NCI-H128 (cell line): ENCODE measurements at regions not wholly inside any gene's neighbourhood (a gene's known extent, or its start where the extent isn't known, plus 50 kb on each side); places are given as distances from the start of the nearest gene placed in this dataset.
"Not testable (repeated sequence)": the region's sequence is repeated elsewhere in the genome, so short reads cannot be mapped to it uniquely, and the experiment has no call there.

Experiments
- DNase-seq: peaks from one replicate; lab custom pipeline; 2025; ENCODE audit not compliant: unreplicated experiment; lab: John Stamatoyannopoulos, UW

GRCh38 chr15:38852188-38852587 lies 287.6 kb upstream of the RASGRP1 start:
- not testable (repeated sequence) for DNase-seq

GRCh38 chr15:38853608-38854007 lies 289.0 kb upstream of the RASGRP1 start:
- no peak for DNase-seq

DNA sequence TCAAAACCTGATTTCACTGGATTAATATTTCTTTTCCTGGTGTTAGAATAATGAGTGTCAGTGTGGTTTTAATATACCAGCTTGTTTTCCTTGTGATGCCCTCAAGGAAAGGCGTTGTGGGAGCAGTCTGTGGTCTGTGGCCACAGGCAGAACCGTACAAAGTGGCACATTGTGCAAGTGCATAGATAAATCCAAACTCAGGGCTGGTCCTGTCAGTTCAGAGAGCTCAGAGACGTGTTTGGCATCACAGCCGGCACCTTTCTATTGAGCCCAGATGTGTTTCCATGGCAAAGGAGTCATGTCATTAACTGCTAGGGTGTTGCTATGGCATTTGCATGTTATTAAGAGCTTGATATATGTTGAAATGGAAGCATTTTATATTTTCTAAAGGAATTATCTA lies 289.9 kb upstream of the RASGRP1 start:
- no peak for DNase-seq

GRCh38 chr15:38857814-38858213 lies 293.2 kb upstream of the RASGRP1 start:
- DNase-seq, result no peak

DNA sequence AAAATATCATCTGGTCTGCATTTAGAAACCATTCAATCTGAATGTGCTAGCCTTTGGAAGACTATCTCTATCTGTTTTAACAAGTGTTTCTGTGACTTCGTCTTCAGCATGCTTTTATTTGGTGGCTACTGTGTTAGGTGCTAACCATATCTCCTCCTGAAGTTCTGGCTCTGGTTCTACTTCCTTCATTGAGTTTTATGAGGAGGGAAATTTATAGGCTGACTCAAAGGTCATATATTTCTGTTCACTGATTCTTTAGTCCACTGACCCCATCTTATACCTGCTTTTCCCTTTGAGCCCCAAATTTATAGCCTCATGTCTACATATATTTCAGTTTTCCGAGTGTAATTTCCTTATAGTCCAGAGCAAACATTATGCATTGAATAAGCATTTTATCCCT lies 295.0 kb upstream of the RASGRP1 start:
- no peak for DNase-seq

- no peak for DNase-seq
These were observed 295.6 kb upstream of the RASGRP1 start for GRCh38 chr15:38860253-38860652.

DNA sequence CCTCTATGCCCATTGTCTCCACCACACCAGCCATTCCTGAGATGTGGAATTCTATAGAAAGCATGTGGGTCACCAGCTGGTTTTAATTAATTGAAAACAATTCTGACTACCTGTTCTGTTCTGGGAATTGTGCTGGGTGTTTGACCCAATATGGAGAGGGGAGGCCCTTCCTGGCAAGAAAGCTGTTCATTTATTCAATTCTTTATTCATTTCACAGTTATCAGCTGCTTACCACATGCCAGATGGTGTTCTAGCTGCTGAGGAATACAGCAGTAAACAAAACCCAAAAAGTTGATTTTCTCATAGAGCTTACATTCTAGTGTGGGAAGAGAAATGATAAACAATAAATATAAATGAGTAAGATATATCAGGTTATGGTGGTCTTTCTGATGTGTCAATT lies 296.1 kb upstream of the RASGRP1 start:
- no peak for DNase-seq

GRCh38 chr15:38861108-38861507 lies 296.5 kb upstream of the RASGRP1 start:
- no peak for DNase-seq

DNA sequence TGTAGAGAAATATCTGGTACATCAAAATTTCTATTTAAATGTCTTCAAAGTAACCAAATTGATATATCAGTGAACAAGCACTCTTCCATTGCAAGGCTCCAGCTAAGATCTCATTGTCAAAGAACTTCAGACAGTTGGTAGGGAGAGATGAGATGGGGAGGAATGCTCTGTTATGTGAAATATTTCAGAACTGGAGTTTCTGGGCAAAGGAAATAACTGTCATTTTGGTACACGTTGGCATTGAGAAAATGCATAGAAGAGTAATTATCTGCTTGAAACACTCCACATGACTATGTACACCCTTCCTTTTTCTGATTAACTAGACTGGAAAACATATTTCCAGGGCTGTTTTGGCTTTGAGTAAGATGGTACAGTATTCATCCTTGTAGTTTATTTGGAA lies 297.5 kb upstream of the RASGRP1 start:
- no peak for DNase-seq

- no peak for DNase-seq
These were observed 298.8 kb upstream of the RASGRP1 start for GRCh38 chr15:38863381-38863780.

DNA sequence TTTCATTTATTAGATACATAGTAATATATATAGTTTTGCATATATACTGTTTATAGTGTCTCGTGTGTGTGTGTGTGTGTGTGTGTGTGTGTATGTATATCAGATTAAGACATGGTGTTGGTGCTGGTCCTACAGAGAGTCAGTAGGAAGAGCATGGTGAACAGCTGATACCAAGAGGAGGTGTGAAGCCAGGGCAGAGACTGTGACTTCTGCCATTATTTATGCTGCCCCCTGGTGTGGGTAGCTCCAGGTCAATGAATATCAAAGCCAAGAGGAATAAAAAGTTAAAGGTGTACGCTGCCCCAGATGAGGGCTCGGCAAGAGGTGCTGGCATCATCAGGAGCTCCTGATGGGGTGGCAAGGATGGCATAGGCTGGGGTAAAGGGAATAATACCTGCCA lies 299.5 kb upstream of the RASGRP1 start:
- no peak for DNase-seq

- DNase-seq, result no peak
These were observed 300.4 kb upstream of the RASGRP1 start for GRCh38 chr15:38864827-38865581.

GRCh38 chr15:38867556-38867955 lies 302.9 kb upstream of the RASGRP1 start:
- no peak for DNase-seq

- no peak for DNase-seq
These were observed 303.9 kb upstream of the RASGRP1 start for GRCh38 chr15:38868326-38869114.

- DNase-seq, result no peak
These were observed 307.0 kb upstream of the RASGRP1 start for GRCh38 chr15:38871638-38872037.

GRCh38 chr15:38872732-38873131 lies 308.1 kb upstream of the RASGRP1 start:
- no peak for DNase-seq

- DNase-seq, result no peak
These were observed 308.5 kb upstream of the RASGRP1 start for GRCh38 chr15:38873158-38873557.

DNA sequence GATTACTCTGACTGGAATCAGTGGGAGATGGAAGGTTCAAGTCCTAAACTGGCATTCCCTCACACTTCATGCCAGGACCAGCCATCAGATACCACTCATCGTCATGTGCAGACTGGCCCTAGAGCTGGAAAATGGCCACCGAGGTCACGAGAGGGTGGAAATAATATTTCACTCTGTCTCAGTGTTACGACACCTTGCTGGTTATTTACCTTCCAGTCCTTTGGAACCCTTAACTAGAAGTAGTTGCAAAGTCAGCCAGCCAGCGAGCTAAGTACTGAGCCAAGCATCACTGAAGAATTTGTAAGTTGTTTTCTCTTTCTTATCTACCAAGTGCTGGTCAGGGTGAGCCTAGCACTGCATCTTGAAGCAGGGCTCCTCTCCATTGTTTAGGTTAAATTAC lies 309.9 kb upstream of the RASGRP1 start:
- DNase-seq, result no peak

DNA sequence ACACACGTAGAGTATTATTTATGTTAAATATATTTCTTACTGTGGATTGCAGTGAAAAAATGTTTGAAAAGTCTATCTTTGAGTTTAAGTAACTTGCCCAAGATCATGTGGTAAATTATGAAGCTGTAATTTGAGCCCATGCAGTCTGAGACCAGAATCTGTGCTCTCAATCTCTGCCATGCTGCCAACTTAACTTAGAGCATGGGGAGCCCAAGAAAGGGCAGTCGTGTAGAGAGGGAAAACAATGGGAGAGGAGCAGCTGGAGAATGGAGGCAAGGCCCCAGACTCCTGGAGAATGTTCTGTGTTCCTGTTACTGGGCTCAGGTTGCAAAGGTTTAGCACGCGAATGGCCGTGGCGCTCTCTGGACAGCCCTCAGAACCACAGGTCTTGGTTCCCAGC lies 311.6 kb upstream of the RASGRP1 start:
- no peak for DNase-seq

GRCh38 chr15:38876621-38877020 lies 312.0 kb upstream of the RASGRP1 start:
- no peak for DNase-seq

- no peak for DNase-seq
These were observed 312.9 kb upstream of the RASGRP1 start for GRCh38 chr15:38877471-38877870.

DNA sequence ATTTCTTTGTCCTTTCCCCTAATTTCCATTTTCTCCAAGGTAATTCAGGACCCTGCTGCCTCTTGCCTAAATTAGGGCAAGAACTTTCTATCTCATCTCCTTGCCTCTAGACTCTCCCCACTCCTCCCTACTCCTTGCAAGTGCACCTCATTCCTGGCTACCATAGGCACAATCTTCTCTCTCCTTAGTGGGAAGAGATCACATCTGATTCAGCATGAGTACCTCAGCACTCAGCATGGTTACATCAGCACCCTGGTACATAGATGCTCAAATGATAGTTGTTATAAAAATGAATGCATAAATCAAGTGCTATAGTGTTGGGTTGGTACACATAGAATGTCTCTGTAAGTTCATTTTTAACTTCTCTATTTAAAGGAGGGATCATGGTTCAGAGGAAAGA lies 313.4 kb upstream of the RASGRP1 start:
- DNase-seq, result no peak

- no peak for DNase-seq
These were observed 314.3 kb upstream of the RASGRP1 start for GRCh38 chr15:38878926-38879325.
